Endothelial cell of umbilical vein (primary cell): ENCODE measurements at regions not wholly inside any gene's neighbourhood (a gene's known extent, or its start where the extent isn't known, plus 50 kb on each side); places are given as distances from the start of the nearest gene placed in this dataset.

Source experiments
- BruUV-seq: library from RNA; stranded (reverse); fragments of 400-500 nt; replicated peaks from 2 replicates; lab custom pipeline; 2021; lab: Mats Ljungman, UMichigan
- CTCF ChIA-PET: fragments of 300-600, 350-600 bp; sonication (Branson Sonifier 250); formaldehyde crosslinking; loops from one replicate; lab custom pipeline; 2021; ENCODE audit warnings: antibody characterized with exemption, inconsistent platforms; lab: Charles Lee
- POLR2A ChIA-PET: fragments of 300-600, 350-600 bp; sonication (Branson Sonifier 250); formaldehyde crosslinking; loops from one replicate; lab custom pipeline; 2021; ENCODE audit warnings: antibody characterized with exemption, inconsistent platforms; lab: Charles Lee
- DNase-seq: peaks from one replicate; pipeline ENCODE4 v3.0.0-alpha.2; 2011; ENCODE audit warnings: low read depth, low spot score
- FAIRE-seq: peaks from 2 replicates; lab custom pipeline; 2011; peaks lifted over from hg19 to GRCh38; lab: Jason Lieb, UNC
- H2AFZ ChIP-seq: 2 replicates; pipeline ENCODE4 v1.6.0; 2012; ENCODE audit warnings: low read depth, low read length, control low read depth, inconsistent platforms
- H3K27ac ChIP-seq: 2 replicates; pipeline ENCODE4 v1.5.1; 2011; ENCODE audit warnings: low read depth, mild to moderate bottlenecking, control low read depth, low read length, moderate library complexity; ENCODE audit not compliant: insufficient read depth
- H3K27me3 ChIP-seq, 2 experiments: 2 replicates each; pipeline versions ENCODE4 v1.6.0 to v1.6.1; 2011; ENCODE audit warnings: low read length in 2 of 2, mixed read lengths in 1 of 2; ENCODE audit not compliant: control insufficient read depth in 2 of 2, insufficient read depth in 2 of 2
- H3K36me3 ChIP-seq, 2 experiments: 2 replicates in 1 of 2; 3 replicates in 1 of 2; pipeline ENCODE4 v1.5.1; 2011; ENCODE audit warnings: low read length in 2 of 2, mild to moderate bottlenecking in 1 of 2, moderate library complexity in 1 of 2; ENCODE audit not compliant: control insufficient read depth in 2 of 2, insufficient read depth in 2 of 2; ENCODE audit errors: extremely low read depth in 1 of 2
- H3K4me1 ChIP-seq: 3 replicates; pipeline ENCODE4 v1.5.1; 2011; ENCODE audit warnings: mild to moderate bottlenecking, low read length; ENCODE audit not compliant: control insufficient read depth, insufficient read depth; ENCODE audit errors: extremely low read depth
- H3K4me2 ChIP-seq: 2 replicates; pipeline ENCODE4 v1.6.1; 2011; ENCODE audit warnings: low read length, control low read depth, mixed read lengths; ENCODE audit not compliant: insufficient read depth
- H3K4me3 ChIP-seq, 3 experiments: fragments of 200-600 bp in 1 of 3; sonication (generic), shearing (Covaris generic) in 1 of 3; replicated peaks in 1 of 3; 2 replicates each; pipeline ENCODE4 v1.5.1; 2011 to 2016; ENCODE audit warnings: control low read depth in 3 of 3, low read length in 3 of 3, mild to moderate bottlenecking in 2 of 3, inconsistent platforms in 1 of 3, low read depth in 1 of 3, moderate library complexity in 1 of 3; ENCODE audit not compliant: insufficient read depth in 1 of 3
- H3K79me2 ChIP-seq: 2 replicates; pipeline ENCODE4 v1.6.0; 2012; ENCODE audit warnings: low read length, inconsistent platforms; ENCODE audit not compliant: control insufficient read depth, insufficient read depth
- H3K9ac ChIP-seq: replicated peaks from 2 replicates; pipeline ENCODE3; 2011; ENCODE audit warnings: low read length, control low read depth; ENCODE audit not compliant: insufficient read depth; ENCODE audit errors: extremely low read depth
- H3K9me1 ChIP-seq: replicated peaks from 3 replicates; pipeline ENCODE4 v1.6.0; 2011; ENCODE audit warnings: mild to moderate bottlenecking, low read length; ENCODE audit not compliant: control insufficient read depth, insufficient read depth; ENCODE audit errors: extremely low read depth
- H3K9me3 ChIP-seq: replicated peaks from 2 replicates; pipeline ENCODE4 v1.5.1; 2012; ENCODE audit warnings: low read length, inconsistent platforms; ENCODE audit not compliant: control insufficient read depth, insufficient read depth
- H4K20me1 ChIP-seq: replicated peaks from 2 replicates; pipeline ENCODE3; 2011; ENCODE audit warnings: mild to moderate bottlenecking, low read length; ENCODE audit not compliant: control insufficient read depth, insufficient read depth; ENCODE audit errors: extremely low read depth
- CTCF ChIP-seq, 2 donors: IDR thresholded peaks; 1 replicate in 1 of 2; 2 replicates in 1 of 2; pipeline ENCODE4 v1.5.1; 2011; ENCODE audit warnings: low read length in 2 of 2, mild to moderate bottlenecking in 2 of 2, moderate library complexity in 2 of 2, control low read depth in 1 of 2, inconsistent platforms in 1 of 2, low read depth in 1 of 2; ENCODE audit not compliant: insufficient read depth in 1 of 2; ENCODE audit errors: extremely low read depth in 1 of 2
- EZH2 ChIP-seq: IDR thresholded peaks from 2 replicates; pipeline ENCODE4 v1.6.1; 2012; ENCODE audit warnings: borderline replicate concordance, low read depth, mild to moderate bottlenecking, moderate library complexity, low read length, inconsistent platforms; ENCODE audit not compliant: severe bottlenecking
- FOS ChIP-seq: IDR thresholded peaks from 2 replicates; pipeline ENCODE4 v1.6.1; 2011; ENCODE audit warnings: mild to moderate bottlenecking, low read length, moderate library complexity, borderline replicate concordance; ENCODE audit not compliant: insufficient read depth
- JUN ChIP-seq: IDR thresholded peaks from 2 replicates; pipeline ENCODE4 v1.6.1; 2011; ENCODE audit warnings: borderline replicate concordance, low read depth; ENCODE audit not compliant: insufficient read length, insufficient read depth
- MAX ChIP-seq: IDR thresholded peaks from 2 replicates; pipeline ENCODE4 v1.6.1; 2011; ENCODE audit not compliant: insufficient read depth, insufficient read length
- MYC ChIP-seq: IDR thresholded peaks from one replicate; pipeline ENCODE4 v1.6.1; 2011; ENCODE audit warnings: mild to moderate bottlenecking, low read depth, low read length
- POLR2A ChIP-seq: IDR thresholded peaks from 2 replicates; pipeline ENCODE4 v1.6.1; 2012; ENCODE audit warnings: low read depth, mild to moderate bottlenecking, control low read depth, low read length
- dilution Hi-C: fragments of 300-500 bp; cut with MboI; formaldehyde crosslinking; loops from one replicate; pipeline ENCODE4 v1.15.0; 2019; ENCODE audit warnings: low sequenced_read_pairs; ENCODE audit not compliant: extremely low pct_ligation_motif_present
- intact Hi-C: fragments of 100-400 bp; cut with micrococcal nuclease; formaldehyde crosslinking; loops from one replicate; pipeline ENCODE4 v1.10.0; 2022

GRCh38 chr4:114037988-114038387, 58.5 kb upstream of the ARSJ start:
- intact Hi-C loops = no loop called here
- FAIRE-seq = no peak
- no peak overlapping the region for H3K27ac ChIP-seq
- no peak overlapping the region for H3K9ac ChIP-seq
- no peak overlapping the region for H3K4me2 ChIP-seq
- CTCF ChIA-PET = interaction anchor here (1.0 kb wide), 1 partner anchor 22 kb away, joined by 3 read pairs; no protein-coding TSS in a partner anchor
- no peaks in the 10 kb centered on the region for H3K9me1 ChIP-seq
- H3K4me1 ChIP-seq = peaks cover 8% of the 10 kb centered on the region
- TF ChIP-seq JUN (no peak), MAX (no peak), POLR2A (no peak), MYC (no peak), CTCF (IDR thresholded peaks at IDR 0.05; ENCODE audit: extremely low read depth in 1 of 2, insufficient read depth in 1 of 2, low read depth in 1 of 2, low read length in 2 of 2) (no peak), EZH2 (no peak), FOS (no peak)
- no TSS peak for BruUV-seq
- H3K36me3 ChIP-seq = no peaks in the 10 kb centered on the region
- H2AFZ ChIP-seq = no peak overlapping the region
- POLR2A ChIA-PET = no interaction called here
- H3K4me3 ChIP-seq = no peak overlapping the region
- dilution Hi-C loops = no loop called here
- H4K20me1 ChIP-seq = no peaks in the 10 kb centered on the region
- no peaks in the 10 kb centered on the region for H3K9me3 ChIP-seq
- H3K79me2 ChIP-seq = no peaks in the 10 kb centered on the region
- no peaks in the 10 kb centered on the region for H3K27me3 ChIP-seq
- DNase-seq = no peak
